HL-60 (cell line): ENCODE measurements at regions not wholly inside any gene's neighbourhood (a gene's known extent, or its start where the extent isn't known, plus 50 kb on each side); places are given as distances from the start of the nearest gene placed in this dataset.

Source experiments
- DNase-seq, 2 experiments: peaks; one replicate each; pipeline ENCODE4 v3.0.0-alpha.2; 2010 to 2020; ENCODE audit warnings: low read depth in 1 of 2, low spot score in 1 of 2
- H3K27ac ChIP-seq: fragments of 250-450 bp; sonication (Bioruptor Pico); replicated peaks from 2 replicates; pipeline ENCODE4 v1.5.1; 2020; ENCODE audit warnings: mild to moderate bottlenecking, moderate library complexity
- H3K27me3 ChIP-seq: fragments of 250-450 bp; sonication (Bioruptor Pico); 2 replicates; pipeline ENCODE4 v1.5.1; 2021; ENCODE audit warnings: mild to moderate bottlenecking, moderate library complexity; ENCODE audit not compliant: insufficient read depth, poor library complexity, severe bottlenecking
- H3K4me3 ChIP-seq: replicated peaks from 2 replicates; pipeline ENCODE4 v1.5.1; 2011; ENCODE audit warnings: mild to moderate bottlenecking, control low read depth, low read length; ENCODE audit not compliant: insufficient read depth
- GABPA ChIP-seq: IDR thresholded peaks from 2 replicates; pipeline ENCODE4 v1.6.1; 2012; ENCODE audit warnings: low read depth
- POLR2AphosphoS5 ChIP-seq: IDR thresholded peaks from 2 replicates; pipeline ENCODE4 v1.6.1; 2012; ENCODE audit warnings: low read depth
- SPI1 ChIP-seq: IDR thresholded peaks from 2 replicates; pipeline ENCODE4 v1.6.1; 2012; ENCODE audit warnings: low read depth, mild to moderate bottlenecking, borderline replicate concordance
- TF ChIP-seq, protein P1 (sequence below): IDR thresholded peaks from 2 replicates; pipeline ENCODE4 v1.6.1; 2012; ENCODE audit warnings: low read depth; ENCODE audit not compliant: insufficient replicate concordance
- TF ChIP-seq, protein P2 (sequence below): IDR thresholded peaks from one replicate; pipeline ENCODE4 v1.5.1; 2011; ENCODE audit warnings: low read length, control low read depth, inconsistent platforms; ENCODE audit not compliant: insufficient read depth

DNA sequence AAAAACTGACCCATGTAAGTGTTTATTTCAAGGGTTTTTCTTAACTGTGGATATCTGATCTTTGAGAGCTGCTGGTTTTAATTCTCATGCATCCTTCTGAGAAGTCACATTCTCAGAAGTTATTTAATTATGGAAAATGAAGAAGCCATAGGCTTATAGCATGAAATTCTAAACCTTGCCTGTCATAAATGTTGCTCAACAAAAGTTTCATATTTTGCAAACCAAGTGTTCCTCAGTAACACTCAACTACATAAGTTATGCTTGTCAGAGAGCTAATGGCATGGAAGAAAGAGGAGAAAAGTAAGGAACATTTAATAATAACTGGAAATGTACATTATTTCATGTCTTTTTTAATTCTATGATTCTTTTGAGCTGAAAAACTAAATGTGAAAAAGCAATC is 78.6 kb upstream of the MPP7 start:
- no peak overlapping the region for H3K4me3 ChIP-seq
- TF ChIP-seq POLR2AphosphoS5 (no peak), SPI1 (no peak), GABPA (no peak)
- TF ChIP-seq, protein P1, sequence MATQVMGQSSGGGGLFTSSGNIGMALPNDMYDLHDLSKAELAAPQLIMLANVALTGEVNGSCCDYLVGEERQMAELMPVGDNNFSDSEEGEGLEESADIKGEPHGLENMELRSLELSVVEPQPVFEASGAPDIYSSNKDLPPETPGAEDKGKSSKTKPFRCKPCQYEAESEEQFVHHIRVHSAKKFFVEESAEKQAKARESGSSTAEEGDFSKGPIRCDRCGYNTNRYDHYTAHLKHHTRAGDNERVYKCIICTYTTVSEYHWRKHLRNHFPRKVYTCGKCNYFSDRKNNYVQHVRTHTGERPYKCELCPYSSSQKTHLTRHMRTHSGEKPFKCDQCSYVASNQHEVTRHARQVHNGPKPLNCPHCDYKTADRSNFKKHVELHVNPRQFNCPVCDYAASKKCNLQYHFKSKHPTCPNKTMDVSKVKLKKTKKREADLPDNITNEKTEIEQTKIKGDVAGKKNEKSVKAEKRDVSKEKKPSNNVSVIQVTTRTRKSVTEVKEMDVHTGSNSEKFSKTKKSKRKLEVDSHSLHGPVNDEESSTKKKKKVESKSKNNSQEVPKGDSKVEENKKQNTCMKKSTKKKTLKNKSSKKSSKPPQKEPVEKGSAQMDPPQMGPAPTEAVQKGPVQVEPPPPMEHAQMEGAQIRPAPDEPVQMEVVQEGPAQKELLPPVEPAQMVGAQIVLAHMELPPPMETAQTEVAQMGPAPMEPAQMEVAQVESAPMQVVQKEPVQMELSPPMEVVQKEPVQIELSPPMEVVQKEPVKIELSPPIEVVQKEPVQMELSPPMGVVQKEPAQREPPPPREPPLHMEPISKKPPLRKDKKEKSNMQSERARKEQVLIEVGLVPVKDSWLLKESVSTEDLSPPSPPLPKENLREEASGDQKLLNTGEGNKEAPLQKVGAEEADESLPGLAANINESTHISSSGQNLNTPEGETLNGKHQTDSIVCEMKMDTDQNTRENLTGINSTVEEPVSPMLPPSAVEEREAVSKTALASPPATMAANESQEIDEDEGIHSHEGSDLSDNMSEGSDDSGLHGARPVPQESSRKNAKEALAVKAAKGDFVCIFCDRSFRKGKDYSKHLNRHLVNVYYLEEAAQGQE: no peak
- TF ChIP-seq, protein P2, sequence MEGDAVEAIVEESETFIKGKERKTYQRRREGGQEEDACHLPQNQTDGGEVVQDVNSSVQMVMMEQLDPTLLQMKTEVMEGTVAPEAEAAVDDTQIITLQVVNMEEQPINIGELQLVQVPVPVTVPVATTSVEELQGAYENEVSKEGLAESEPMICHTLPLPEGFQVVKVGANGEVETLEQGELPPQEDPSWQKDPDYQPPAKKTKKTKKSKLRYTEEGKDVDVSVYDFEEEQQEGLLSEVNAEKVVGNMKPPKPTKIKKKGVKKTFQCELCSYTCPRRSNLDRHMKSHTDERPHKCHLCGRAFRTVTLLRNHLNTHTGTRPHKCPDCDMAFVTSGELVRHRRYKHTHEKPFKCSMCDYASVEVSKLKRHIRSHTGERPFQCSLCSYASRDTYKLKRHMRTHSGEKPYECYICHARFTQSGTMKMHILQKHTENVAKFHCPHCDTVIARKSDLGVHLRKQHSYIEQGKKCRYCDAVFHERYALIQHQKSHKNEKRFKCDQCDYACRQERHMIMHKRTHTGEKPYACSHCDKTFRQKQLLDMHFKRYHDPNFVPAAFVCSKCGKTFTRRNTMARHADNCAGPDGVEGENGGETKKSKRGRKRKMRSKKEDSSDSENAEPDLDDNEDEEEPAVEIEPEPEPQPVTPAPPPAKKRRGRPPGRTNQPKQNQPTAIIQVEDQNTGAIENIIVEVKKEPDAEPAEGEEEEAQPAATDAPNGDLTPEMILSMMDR: no peak
- no peaks in the 10 kb centered on the region for H3K27me3 ChIP-seq
- DNase-seq: no peak
- H3K27ac ChIP-seq: no peak overlapping the region

DNA sequence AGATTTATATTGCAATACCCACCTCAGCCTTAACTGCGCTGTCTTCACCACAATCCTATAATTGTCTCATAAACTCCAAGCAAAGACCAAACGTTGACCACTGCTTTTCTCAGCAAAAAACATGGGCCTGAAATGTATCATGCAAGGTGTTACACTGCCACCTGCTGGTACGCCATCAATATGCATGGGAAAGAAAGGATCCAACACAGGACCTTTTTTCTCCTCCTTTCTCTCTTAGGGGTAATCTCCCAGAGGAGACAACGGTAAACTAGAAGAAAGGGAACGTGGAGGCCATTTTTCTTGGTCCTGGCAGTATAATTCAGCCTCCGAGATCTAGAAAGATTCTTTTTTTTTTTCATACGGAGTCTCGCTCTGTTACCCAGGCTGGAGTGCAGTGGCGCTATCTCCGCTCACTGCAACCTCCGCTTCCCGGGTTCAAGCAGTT is 79.1 kb upstream of the MPP7 start:
- H3K27me3 ChIP-seq: no peaks in the 10 kb centered on the region
- H3K27ac ChIP-seq: no peak overlapping the region
- no peak overlapping the region for H3K4me3 ChIP-seq
- TF ChIP-seq, protein P1: no peak
- TF ChIP-seq, protein P2: peak; percentile 59
- no peak for TF ChIP-seq POLR2AphosphoS5
- peak in 1 of 2 experiments; percentile 79 for DNase-seq

DNA sequence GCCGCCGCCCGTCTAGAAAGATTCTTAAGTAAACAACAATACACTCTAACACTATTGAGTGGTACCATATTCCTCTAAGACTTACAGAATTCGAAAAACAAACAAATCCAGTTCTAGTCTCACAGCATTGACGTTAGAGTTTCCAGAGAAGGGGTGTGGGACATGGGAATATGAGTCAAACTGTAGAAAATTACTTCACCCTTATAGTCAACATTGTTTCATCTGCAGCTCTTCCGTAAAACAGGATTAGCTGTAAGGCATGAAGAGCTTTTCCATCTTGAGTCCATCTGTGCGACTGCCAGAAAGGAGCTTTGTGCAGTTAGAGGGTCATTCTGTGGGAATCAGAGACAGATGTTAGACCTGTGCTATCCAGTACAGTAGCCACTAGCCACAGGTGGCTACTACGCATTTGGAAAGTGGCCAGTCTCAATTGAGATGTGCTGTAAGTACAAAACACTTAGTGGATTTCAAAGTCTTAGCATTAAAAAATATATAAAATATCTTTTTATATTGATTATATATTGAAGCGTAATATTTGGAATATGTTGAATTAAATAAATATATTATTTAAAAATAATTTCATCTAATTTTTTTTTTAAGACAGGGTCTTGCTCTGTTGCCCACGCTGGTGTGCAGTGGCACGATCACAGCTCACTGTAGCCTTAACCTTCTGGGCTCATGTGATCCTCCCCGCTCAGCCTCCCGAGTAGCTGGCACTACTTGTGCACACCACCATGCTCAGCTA is 79.8 kb upstream of the MPP7 start:
- Histone ChIP-seq H3K27ac (no peak overlapping the region), H3K4me3 (no peak overlapping the region), H3K27me3 (no peaks in the 10 kb centered on the region)
- TF ChIP-seq, protein P2: no peak
- no peak for TF ChIP-seq SPI1
- no peak for TF ChIP-seq GABPA
- no peak for TF ChIP-seq POLR2AphosphoS5
- no peak for DNase-seq

- no peak overlapping the region for H3K4me3 ChIP-seq
- no peak overlapping the region for H3K27ac ChIP-seq
- DNase-seq: no peak
- TF ChIP-seq, protein P2: no peak
- TF ChIP-seq GABPA: no peak
- no peak for TF ChIP-seq POLR2AphosphoS5
- TF ChIP-seq, protein P1: no peak
- no peak for TF ChIP-seq SPI1
- no peaks in the 10 kb centered on the region for H3K27me3 ChIP-seq
These were observed 81.7 kb upstream of the MPP7 start for GRCh38 chr10:28384557-28384956.
